A673 (cell line): ENCODE measurements at regions not wholly inside any gene's neighbourhood (a gene's known extent, or its start where the extent isn't known, plus 50 kb on each side); places are given as distances from the start of the nearest gene placed in this dataset.

Experiments
- EZH2 ChIP-seq: fragments of 200-600 bp; sonication (generic); IDR thresholded peaks from 2 replicates; pipeline ENCODE4 v1.6.1; 2017; ENCODE audit warnings: borderline replicate concordance, low read depth, mild to moderate bottlenecking, mixed read lengths, antibody characterized with exemption, low read length; ENCODE audit not compliant: poor library complexity, severe bottlenecking
- TF ChIP-seq, protein P1 (sequence below): fragments of 300-800, 200-600 bp; sonication (generic); conservative IDR thresholded peaks from 2 replicates; pipeline ENCODE4 v1.5.1; 2017; ENCODE audit warnings: low read depth, mild to moderate bottlenecking, antibody characterized with exemption, low read length, moderate library complexity, mixed read lengths

DNA sequence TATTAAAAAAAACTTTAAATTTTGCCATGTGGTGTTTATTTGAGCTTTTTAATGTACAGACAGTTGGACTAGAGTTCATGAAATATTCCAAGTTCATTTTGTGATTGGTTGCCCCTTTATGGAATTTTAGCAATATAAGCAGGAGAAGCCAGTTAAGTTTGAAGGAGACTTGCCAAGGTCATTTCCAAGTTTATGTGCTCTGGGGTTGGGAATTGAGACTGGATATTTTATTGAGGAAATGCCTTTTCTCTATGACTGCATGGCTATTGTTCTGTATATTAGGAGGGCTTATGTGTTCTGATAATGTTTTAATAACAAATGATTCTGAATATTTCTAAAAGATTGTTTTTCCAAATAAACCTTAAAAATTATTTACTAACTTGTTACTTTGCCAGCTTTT lies 67.0 kb upstream of the TCF4 start:
- TF ChIP-seq, protein P1, sequence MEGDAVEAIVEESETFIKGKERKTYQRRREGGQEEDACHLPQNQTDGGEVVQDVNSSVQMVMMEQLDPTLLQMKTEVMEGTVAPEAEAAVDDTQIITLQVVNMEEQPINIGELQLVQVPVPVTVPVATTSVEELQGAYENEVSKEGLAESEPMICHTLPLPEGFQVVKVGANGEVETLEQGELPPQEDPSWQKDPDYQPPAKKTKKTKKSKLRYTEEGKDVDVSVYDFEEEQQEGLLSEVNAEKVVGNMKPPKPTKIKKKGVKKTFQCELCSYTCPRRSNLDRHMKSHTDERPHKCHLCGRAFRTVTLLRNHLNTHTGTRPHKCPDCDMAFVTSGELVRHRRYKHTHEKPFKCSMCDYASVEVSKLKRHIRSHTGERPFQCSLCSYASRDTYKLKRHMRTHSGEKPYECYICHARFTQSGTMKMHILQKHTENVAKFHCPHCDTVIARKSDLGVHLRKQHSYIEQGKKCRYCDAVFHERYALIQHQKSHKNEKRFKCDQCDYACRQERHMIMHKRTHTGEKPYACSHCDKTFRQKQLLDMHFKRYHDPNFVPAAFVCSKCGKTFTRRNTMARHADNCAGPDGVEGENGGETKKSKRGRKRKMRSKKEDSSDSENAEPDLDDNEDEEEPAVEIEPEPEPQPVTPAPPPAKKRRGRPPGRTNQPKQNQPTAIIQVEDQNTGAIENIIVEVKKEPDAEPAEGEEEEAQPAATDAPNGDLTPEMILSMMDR, result no peak
- TF ChIP-seq EZH2, result no peak
